Natural killer cell (primary cell): ENCODE measurements at regions not wholly inside any gene's neighbourhood (a gene's known extent, or its start where the extent isn't known, plus 50 kb on each side); places are given as distances from the start of the nearest gene placed in this dataset.

Source experiments
- ATAC-seq, 3 donors: fragments of 150-1000 bp in 2 of 3; fragments of 200-7000 bp in 1 of 3; cut with Tn5 transposase; 1 replicate in 1 of 3; 2 replicates in 2 of 3; pipeline ENCODE4 v1.10.0; 2021; ENCODE audit warnings: mild to moderate bottlenecking in 2 of 3, moderate library complexity in 2 of 3
- DNase-seq, 2 donors: peaks; one replicate each; pipeline versions ENCODE4 v3.0.0 to v3.0.0-alpha.2; 2013 to 2021; ENCODE audit warnings: mixed read lengths in 1 of 2
- H3K27ac ChIP-seq: one replicate; pipeline ENCODE4 v1.5.1; 2013; ENCODE audit warnings: mild to moderate bottlenecking, low read length
- H3K27me3 ChIP-seq: one replicate; pipeline ENCODE4 v1.6.1; 2013; ENCODE audit warnings: low read length; ENCODE audit not compliant: control insufficient read depth, insufficient read depth
- H3K36me3 ChIP-seq: one replicate; pipeline ENCODE4 v1.6.1; 2013; ENCODE audit warnings: low read length; ENCODE audit not compliant: control insufficient read depth, insufficient read depth
- H3K4me1 ChIP-seq: one replicate; pipeline ENCODE4 v1.6.1; 2013; ENCODE audit warnings: low read length; ENCODE audit not compliant: control insufficient read depth, insufficient read depth
- H3K4me3 ChIP-seq: one replicate; pipeline ENCODE4 v1.5.1; 2013; ENCODE audit warnings: low read length
- H3K9me3 ChIP-seq: one replicate; pipeline ENCODE4 v1.6.1; 2013; ENCODE audit warnings: low read length; ENCODE audit not compliant: control insufficient read depth, insufficient read depth
- H3K27ac Mint-ChIP-seq, 2 donors: one replicate each; pipeline ENCODE4 v1.8.0; 2022; ENCODE audit warnings: mild to moderate bottlenecking in 2 of 2, mixed read lengths in 2 of 2, moderate library complexity in 1 of 2
- H3K27me3 Mint-ChIP-seq, 2 donors: one replicate each; pipeline ENCODE4 v1.8.0; 2022; ENCODE audit warnings: low read depth in 2 of 2, mixed read lengths in 2 of 2
- H3K36me3 Mint-ChIP-seq: one replicate; pipeline ENCODE4 v1.8.0; 2022; ENCODE audit warnings: mixed read lengths
- H3K4me1 Mint-ChIP-seq, 2 donors: one replicate each; pipeline ENCODE4 v1.8.0; 2022; ENCODE audit warnings: mixed read lengths in 2 of 2
- H3K4me3 Mint-ChIP-seq: one replicate; pipeline ENCODE4 v1.8.0; 2022; ENCODE audit warnings: mild to moderate bottlenecking, moderate library complexity, mixed read lengths
- H3K9me3 Mint-ChIP-seq, 2 donors: one replicate each; pipeline ENCODE4 v1.8.0; 2022; ENCODE audit warnings: mixed read lengths in 2 of 2
- WGBS: methylation state at CpG from one replicate; pipeline ENCODE4 v1.1.7; 2013; ENCODE audit warnings: missing lambda C conversion rate; ENCODE audit not compliant: insufficient coverage; 5-methylcytosine and 5-hydroxymethylcytosine counted together
- intact Hi-C: fragments of 100-400 bp; cut with micrococcal nuclease; formaldehyde crosslinking; loops from one replicate; pipeline ENCODE4 v1.14.2; 2022
- TF ChIP-seq, protein P1 (sequence below): fragments of 200-600 bp; IDR thresholded peaks from one replicate; pipeline ENCODE4 v1.8.0; 2022; ENCODE audit warnings: antibody characterized with exemption

DNA sequence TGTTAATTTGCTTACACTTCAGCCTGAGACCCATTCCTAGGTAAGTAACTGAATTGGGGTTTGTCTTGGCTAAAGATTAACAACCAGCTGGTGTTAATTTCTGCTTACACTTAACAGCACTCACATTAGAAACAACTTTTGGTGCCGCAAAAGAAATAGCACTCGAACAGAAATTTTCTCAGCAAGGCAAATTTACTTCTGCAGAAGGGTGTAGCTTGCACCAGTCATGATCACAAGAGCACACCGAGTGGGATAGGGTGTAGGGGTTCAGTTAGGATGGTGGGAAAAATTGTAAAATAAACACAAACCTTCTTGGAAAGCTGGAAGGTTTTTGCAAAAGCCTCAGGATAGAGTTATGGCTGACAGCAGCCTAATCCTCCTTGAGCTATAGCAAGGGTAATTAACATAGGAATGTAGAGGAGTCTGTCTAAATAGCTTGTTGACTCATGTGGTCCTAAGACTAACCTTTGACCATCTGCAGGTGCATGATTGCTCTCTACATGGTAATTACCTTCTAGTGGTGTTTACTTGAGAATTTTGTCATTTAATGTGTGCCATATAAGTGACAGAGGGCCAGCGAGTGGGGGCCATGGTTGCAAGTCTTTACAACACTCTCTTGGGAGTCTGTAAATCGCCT is 67.8 kb upstream of the CDK13 start:
- Histone ChIP-seq H3K36me3 (no peaks in the 10 kb centered on the region), H3K27me3 (no peaks in the 10 kb centered on the region), H3K4me3 (no peak overlapping the region), H3K9me3 (peaks cover 18% of the 10 kb centered on the region), H3K27ac (no peak overlapping the region), H3K4me1 (no peaks in the 10 kb centered on the region)
- no peak for ATAC-seq
- no peak for DNase-seq
- no peak overlapping the region for H3K27ac Mint-ChIP-seq
- TF ChIP-seq, protein P1, sequence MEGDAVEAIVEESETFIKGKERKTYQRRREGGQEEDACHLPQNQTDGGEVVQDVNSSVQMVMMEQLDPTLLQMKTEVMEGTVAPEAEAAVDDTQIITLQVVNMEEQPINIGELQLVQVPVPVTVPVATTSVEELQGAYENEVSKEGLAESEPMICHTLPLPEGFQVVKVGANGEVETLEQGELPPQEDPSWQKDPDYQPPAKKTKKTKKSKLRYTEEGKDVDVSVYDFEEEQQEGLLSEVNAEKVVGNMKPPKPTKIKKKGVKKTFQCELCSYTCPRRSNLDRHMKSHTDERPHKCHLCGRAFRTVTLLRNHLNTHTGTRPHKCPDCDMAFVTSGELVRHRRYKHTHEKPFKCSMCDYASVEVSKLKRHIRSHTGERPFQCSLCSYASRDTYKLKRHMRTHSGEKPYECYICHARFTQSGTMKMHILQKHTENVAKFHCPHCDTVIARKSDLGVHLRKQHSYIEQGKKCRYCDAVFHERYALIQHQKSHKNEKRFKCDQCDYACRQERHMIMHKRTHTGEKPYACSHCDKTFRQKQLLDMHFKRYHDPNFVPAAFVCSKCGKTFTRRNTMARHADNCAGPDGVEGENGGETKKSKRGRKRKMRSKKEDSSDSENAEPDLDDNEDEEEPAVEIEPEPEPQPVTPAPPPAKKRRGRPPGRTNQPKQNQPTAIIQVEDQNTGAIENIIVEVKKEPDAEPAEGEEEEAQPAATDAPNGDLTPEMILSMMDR = no peak
- peaks cover 0 to 2% of the 10 kb centered on the region in 2 donors for H3K9me3 Mint-ChIP-seq
- 91% methylated on average over 5 of the region's 5 CpGs for whole genome bisulfite sequencing
- H3K36me3 Mint-ChIP-seq = peaks cover 9% of the 10 kb centered on the region
- intact Hi-C loops = no loop called here
- peaks cover 0 to 24% of the 10 kb centered on the region in 2 donors for H3K27me3 Mint-ChIP-seq
- H3K4me1 Mint-ChIP-seq = no peaks in the 10 kb centered on the region
- H3K4me3 Mint-ChIP-seq = no peak overlapping the region

- peaks cover 0 to 2% of the 10 kb centered on the region in 2 donors for H3K9me3 Mint-ChIP-seq
- peaks cover 0 to 11% of the 10 kb centered on the region in 2 donors for H3K27me3 Mint-ChIP-seq
- TF ChIP-seq, protein P1 = no peak
- H3K4me3 Mint-ChIP-seq = no peak overlapping the region
- Histone ChIP-seq H3K9me3 (peaks cover 18% of the 10 kb centered on the region), H3K4me3 (no peak overlapping the region), H3K27me3 (no peaks in the 10 kb centered on the region), H3K4me1 (no peaks in the 10 kb centered on the region), H3K27ac (no peak overlapping the region), H3K36me3 (no peaks in the 10 kb centered on the region)
- WGBS = 92% methylated on average over 3 of the region's 4 CpGs
- DNase-seq (no peak), ATAC-seq (no peak)
- H3K4me1 Mint-ChIP-seq = no peaks in the 10 kb centered on the region
- intact Hi-C loops = no loop called here
- no peak overlapping the region for H3K27ac Mint-ChIP-seq
- peaks cover 9% of the 10 kb centered on the region for H3K36me3 Mint-ChIP-seq
Measured at GRCh38 chr7:39883812-39884390, 66.2 kb upstream of the CDK13 start.

DNA sequence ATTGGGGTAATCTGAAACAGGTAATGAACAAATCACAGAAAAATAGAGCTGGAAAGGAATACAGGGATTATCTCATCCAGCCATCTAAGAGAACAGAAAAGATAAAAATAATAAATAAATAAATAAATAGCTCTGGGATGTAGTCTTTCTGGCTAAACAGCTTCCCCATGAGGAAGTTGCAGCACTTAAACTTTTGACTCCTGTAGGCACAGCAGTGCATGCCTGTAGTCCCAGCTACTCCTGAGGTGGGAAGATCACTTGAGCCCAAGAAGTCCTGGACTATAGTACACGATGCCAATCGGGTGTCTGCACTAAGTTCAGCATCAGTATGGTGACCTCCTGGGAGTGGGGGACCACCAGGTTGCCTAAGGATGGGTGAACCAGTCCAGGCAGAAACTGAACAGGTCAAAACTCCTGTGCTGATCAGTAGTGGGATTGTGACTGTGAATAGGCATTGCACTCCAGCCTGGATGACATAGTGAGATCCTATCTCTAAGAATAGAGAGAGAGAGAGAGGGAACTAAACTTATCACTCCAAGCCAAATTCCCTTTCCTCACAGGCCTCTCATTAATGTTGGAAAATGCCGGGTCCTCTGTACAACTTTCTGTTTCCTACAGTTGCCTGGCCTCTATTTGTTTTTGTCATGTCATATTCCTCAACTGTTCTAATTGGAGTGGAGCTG is 61.7 kb upstream of the CDK13 start:
- H3K9me3 ChIP-seq = no peaks in the 10 kb centered on the region
- H3K4me1 ChIP-seq = no peaks in the 10 kb centered on the region
- no peaks in the 10 kb centered on the region for H3K27me3 ChIP-seq
- no peak overlapping the region for H3K4me3 Mint-ChIP-seq
- H3K27ac ChIP-seq = no peak overlapping the region
- H3K4me3 ChIP-seq = no peak overlapping the region
- no peaks in the 10 kb centered on the region for H3K27me3 Mint-ChIP-seq
- H3K4me1 Mint-ChIP-seq = no peaks in the 10 kb centered on the region
- intact Hi-C loops = no loop called here
- WGBS = 68% methylated on average over 2 of the region's 3 CpGs
- H3K27ac Mint-ChIP-seq = no peak overlapping the region
- no peaks in the 10 kb centered on the region for H3K36me3 Mint-ChIP-seq
- ATAC-seq = no peak
- H3K36me3 ChIP-seq = no peaks in the 10 kb centered on the region
- no peak for DNase-seq
- no peaks in the 10 kb centered on the region for H3K9me3 Mint-ChIP-seq
- TF ChIP-seq, protein P1 = no peak
